GM12878 (cell line): ENCODE measurements at regions not wholly inside any gene's neighbourhood (a gene's known extent, or its start where the extent isn't known, plus 50 kb on each side); places are given as distances from the start of the nearest gene placed in this dataset.

ENCODE experiments used
- ATAC-seq: fragments of 200-7000 bp; cut with Tn5 transposase; 3 replicates; pipeline ENCODE4 v1.9.1; 2020; ENCODE audit warnings: mild to moderate bottlenecking, moderate library complexity
- BruUV-seq: library from RNA; stranded (reverse); fragments of 400-500 nt; replicated peaks from 2 replicates; lab custom pipeline; 2021; lab: Mats Ljungman, UMichigan
- CTCF ChIA-PET: fragments of 300-600 bp; sonication (Branson Sonifier 250); formaldehyde crosslinking; extraction: SDS; loops from one replicate; lab custom pipeline; 2021; ENCODE audit warnings: inconsistent platforms; lab: Yijun Ruan, JAX
- POLR2A ChIA-PET: fragments of 350-600 bp; formaldehyde crosslinking; extraction: SDS; loops from one replicate; lab custom pipeline; 2021; ENCODE audit warnings: inconsistent platforms; lab: Charles Lee
- RAD21 ChIA-PET: fragments of 300-600 bp; sonication (Branson Sonifier 250); formaldehyde crosslinking; loops from one replicate; lab custom pipeline; 2023; ENCODE audit warnings: antibody characterized with exemption; ENCODE audit not compliant: unreplicated experiment; lab: Charles Lee
- SMC1A ChIA-PET: fragments of 300-600 bp; sonication (Branson Sonifier 250); formaldehyde crosslinking; loops from one replicate; lab custom pipeline; 2023; ENCODE audit not compliant: unreplicated experiment, uncharacterized antibody; lab: Charles Lee
- DNase-seq: peaks from one replicate; pipeline ENCODE4 v3.0.0-alpha.2; 2011; ENCODE audit warnings: low read depth, low spot score
- FAIRE-seq: peaks from 3 replicates; lab custom pipeline; 2011; peaks lifted over from hg19 to GRCh38; lab: Jason Lieb, UNC
- H2AFZ ChIP-seq: 2 replicates; pipeline ENCODE4 v1.6.0; 2011; ENCODE audit warnings: low read depth, low read length, control low read depth; ENCODE audit not compliant: control insufficient read depth
- H3K27ac ChIP-seq: 2 replicates; pipeline ENCODE4 v1.5.1; 2011; ENCODE audit warnings: control low read depth; ENCODE audit not compliant: control insufficient read depth, insufficient read depth
- H3K27me3 ChIP-seq, 2 experiments: replicated peaks in 1 of 2; 2 replicates each; pipeline versions ENCODE4 v1.6.0 to v1.6.1; 2011; ENCODE audit warnings: low read length in 1 of 2; ENCODE audit not compliant: control insufficient read depth in 2 of 2, insufficient read depth in 2 of 2
- H3K36me3 ChIP-seq, 2 experiments: 2 replicates each; pipeline ENCODE4 v1.5.1; 2011; ENCODE audit warnings: low read length in 1 of 2; ENCODE audit not compliant: control insufficient read depth in 2 of 2, insufficient read depth in 2 of 2
- H3K4me1 ChIP-seq: 2 replicates; pipeline ENCODE4 v1.6.1; 2011; ENCODE audit warnings: mild to moderate bottlenecking, low read length, moderate library complexity, mixed read lengths; ENCODE audit not compliant: control insufficient read depth, insufficient read depth
- H3K4me2 ChIP-seq: 2 replicates; pipeline ENCODE4 v1.6.0; 2011; ENCODE audit warnings: control low read depth; ENCODE audit not compliant: control insufficient read depth, insufficient read depth
- H3K4me3 ChIP-seq: fragments of 200-600 bp; sonication (generic); 2 replicates; pipeline ENCODE4 v1.5.1; 2016
- H3K79me2 ChIP-seq: 2 replicates; pipeline ENCODE4 v1.6.0; 2011; ENCODE audit warnings: low read length; ENCODE audit not compliant: control insufficient read depth, insufficient read depth
- H3K9ac ChIP-seq: 2 replicates; pipeline ENCODE4 v1.8.0; 2011; ENCODE audit warnings: low read length, control low read depth, mixed read lengths; ENCODE audit not compliant: control insufficient read depth, insufficient read depth
- H3K9me3 ChIP-seq: replicated peaks from 3 replicates; pipeline ENCODE4 v1.5.1; 2011; ENCODE audit warnings: mild to moderate bottlenecking, low read length; ENCODE audit not compliant: control insufficient read depth, insufficient read depth
- H4K20me1 ChIP-seq: 2 replicates; pipeline ENCODE4 v1.6.0; 2011; ENCODE audit not compliant: control insufficient read depth, insufficient read depth
- BRCA1 ChIP-seq: IDR thresholded peaks from 2 replicates; pipeline ENCODE4 v1.6.1; 2011; ENCODE audit warnings: low read depth, low read length, improper control_type of control experiment
- CREM ChIP-seq: IDR thresholded peaks from 2 replicates; pipeline ENCODE4 v1.6.1; 2014; ENCODE audit warnings: antibody characterized with exemption, low read depth
- FOXK2 ChIP-seq: fragments of 450-650 bp; IDR thresholded peaks from 2 replicates; pipeline ENCODE4 v1.6.1; 2017; ENCODE audit warnings: mild to moderate bottlenecking, moderate library complexity
- GABPA ChIP-seq: IDR thresholded peaks from 2 replicates; pipeline ENCODE4 v1.6.1; 2014; ENCODE audit warnings: antibody characterized with exemption, low read depth, mild to moderate bottlenecking, inconsistent platforms
- GATAD2B ChIP-seq: fragments of 450-650 bp; conservative IDR thresholded peaks from 2 replicates; pipeline ENCODE4 v1.6.1; 2017; ENCODE audit warnings: low read depth, mild to moderate bottlenecking, moderate library complexity
- JUNB ChIP-seq: IDR thresholded peaks from 2 replicates; pipeline ENCODE4 v1.6.1; 2016; ENCODE audit warnings: antibody characterized with exemption, mild to moderate bottlenecking
- KDM1A ChIP-seq: fragments of 200-600 bp; sonication (generic); IDR thresholded peaks from 2 replicates; pipeline ENCODE4 v1.6.1; 2016; ENCODE audit warnings: borderline replicate concordance
- MEF2A ChIP-seq: IDR thresholded peaks from 2 replicates; pipeline ENCODE4 v1.6.1; 2011; ENCODE audit warnings: low read depth, mild to moderate bottlenecking, low read length, moderate library complexity; ENCODE audit not compliant: insufficient read depth
- MTA3 ChIP-seq: IDR thresholded peaks from 2 replicates; pipeline ENCODE4 v1.6.1; 2012; ENCODE audit warnings: low read length, inconsistent platforms, borderline replicate concordance
- NFYB ChIP-seq: IDR thresholded peaks from 2 replicates; pipeline ENCODE4 v1.6.1; 2011; ENCODE audit warnings: low read depth, mild to moderate bottlenecking, low read length, improper control_type of control experiment, moderate library complexity; ENCODE audit not compliant: insufficient read depth
- PAX8 ChIP-seq: fragments of 450-650 bp; IDR thresholded peaks from 2 replicates; pipeline ENCODE4 v1.6.1; 2017; ENCODE audit warnings: mild to moderate bottlenecking, moderate library complexity
- RUNX3 ChIP-seq: IDR thresholded peaks from 2 replicates; pipeline ENCODE4 v1.6.1; 2012; ENCODE audit warnings: low read length, inconsistent platforms
- SIN3A ChIP-seq: IDR thresholded peaks from 2 replicates; pipeline ENCODE4 v1.6.1; 2012; ENCODE audit warnings: low read depth, low read length, improper control_type of control experiment
- SIX5 ChIP-seq: IDR thresholded peaks from 2 replicates; pipeline ENCODE4 v1.6.1; 2011; ENCODE audit warnings: mild to moderate bottlenecking, low read depth, low read length, moderate library complexity; ENCODE audit not compliant: severe bottlenecking
- SUPT20H ChIP-seq: IDR thresholded peaks from 2 replicates; pipeline ENCODE4 v1.6.1; 2011; ENCODE audit warnings: low read depth, mild to moderate bottlenecking, low read length, moderate library complexity, borderline replicate concordance; ENCODE audit not compliant: control insufficient read depth
- ZNF274 ChIP-seq: IDR thresholded peaks from one replicate; pipeline ENCODE4 v1.8.0; 2011; ENCODE audit not compliant: insufficient read length, insufficient read depth
- ZSCAN29 ChIP-seq: fragments of 450-650 bp; IDR thresholded peaks from 2 replicates; pipeline ENCODE4 v1.6.1; 2017; ENCODE audit warnings: mild to moderate bottlenecking, moderate library complexity
- WGBS: methylation state at CpG from one replicate; pipeline ENCODE4 v1.1.6; 2016; ENCODE audit warnings: low lambda C conversion rate; ENCODE audit not compliant: insufficient replicate concordance, insufficient coverage; ENCODE audit errors: missing lambda C conversion rate; 5-methylcytosine and 5-hydroxymethylcytosine counted together
- in situ Hi-C: fragments of 300-500 bp; cut with MboI; formaldehyde crosslinking; loops from 9 replicates; pipeline ENCODE4 v1.14.3; 2018; ENCODE audit warnings: mixed read lengths
- intact Hi-C: fragments of 100-400 bp; cut with micrococcal nuclease; formaldehyde crosslinking; loops from one replicate; pipeline ENCODE4 v1.14.2; 2022; ENCODE audit not compliant: unreplicated experiment
- TF ChIP-seq, protein P1 (sequence below): IDR thresholded peaks from 2 replicates; pipeline ENCODE4 v1.6.1; 2012; ENCODE audit warnings: low read depth, low read length, improper control_type of control experiment

DNA sequence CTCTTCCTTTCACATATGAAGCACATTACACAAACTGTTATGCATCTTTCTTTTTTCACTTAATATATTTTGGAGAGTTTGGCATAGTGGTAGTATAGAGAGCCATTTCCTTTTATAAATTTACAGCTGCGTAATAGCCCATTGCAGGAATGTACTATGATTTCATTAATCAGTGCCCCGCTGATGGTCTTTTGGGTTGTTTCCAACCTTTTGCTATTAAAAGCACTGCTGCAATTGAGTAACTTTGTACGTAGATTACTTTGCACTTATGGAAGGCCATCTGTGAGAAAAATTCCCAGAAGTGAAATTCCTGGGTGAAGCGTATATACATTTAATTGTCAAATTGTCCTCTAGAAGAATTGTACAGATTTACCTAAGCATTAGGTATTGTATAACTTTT, 565.3 kb upstream of the ZNF804A start:
- no peak for DNase-seq
- POLR2A ChIA-PET, result no interaction called here
- RAD21 ChIA-PET, result no interaction called here
- TF ChIP-seq PAX8 (no peak), MEF2A (no peak), SIX5 (no peak), NFYB (no peak), GATAD2B (no peak), FOXK2 (no peak), JUNB (no peak), ZSCAN29 (no peak), SIN3A (no peak), SUPT20H (no peak), GABPA (no peak), KDM1A (no peak), CREM (no peak), RUNX3 (no peak), MTA3 (no peak), BRCA1 (no peak), ZNF274 (no peak)
- TF ChIP-seq, protein P1, sequence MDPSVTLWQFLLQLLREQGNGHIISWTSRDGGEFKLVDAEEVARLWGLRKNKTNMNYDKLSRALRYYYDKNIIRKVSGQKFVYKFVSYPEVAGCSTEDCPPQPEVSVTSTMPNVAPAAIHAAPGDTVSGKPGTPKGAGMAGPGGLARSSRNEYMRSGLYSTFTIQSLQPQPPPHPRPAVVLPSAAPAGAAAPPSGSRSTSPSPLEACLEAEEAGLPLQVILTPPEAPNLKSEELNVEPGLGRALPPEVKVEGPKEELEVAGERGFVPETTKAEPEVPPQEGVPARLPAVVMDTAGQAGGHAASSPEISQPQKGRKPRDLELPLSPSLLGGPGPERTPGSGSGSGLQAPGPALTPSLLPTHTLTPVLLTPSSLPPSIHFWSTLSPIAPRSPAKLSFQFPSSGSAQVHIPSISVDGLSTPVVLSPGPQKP, result no peak
- TF ChIP-seq, all 136 proteins: peak for 0
- FAIRE-seq, result no peak
- Histone ChIP-seq H3K27me3 (no peaks in the 10 kb centered on the region), H3K79me2 (no peaks in the 10 kb centered on the region), H3K27ac (no peak overlapping the region), H3K9me3 (no peaks in the 10 kb centered on the region), H4K20me1 (no peaks in the 10 kb centered on the region), H3K4me3 (no peak overlapping the region), H3K4me1 (no peaks in the 10 kb centered on the region), H3K36me3 (no peaks in the 10 kb centered on the region), H3K9ac (no peak overlapping the region), H3K4me2 (no peak overlapping the region), H2AFZ (no peak overlapping the region)
- intact Hi-C loops, result no loop called here
- ChIA-PET SMC1A (no interaction called here), CTCF (no interaction called here)
- WGBS, result 74% methylated on average over 4 of the region's 4 CpGs
- in situ Hi-C loops, result no loop called here
- no TSS peak for BruUV-seq
- no peak for ATAC-seq
